Naive thymus-derived CD8-positive, alpha-beta T cell (primary cell): ENCODE measurements at regions not wholly inside any gene's neighbourhood (a gene's known extent, or its start where the extent isn't known, plus 50 kb on each side); places are given as distances from the start of the nearest gene placed in this dataset.
"Not testable (repeated sequence)": the region's sequence is repeated elsewhere in the genome, so short reads cannot be mapped to it uniquely, and the experiment has no call there.

Experiments used
- ATAC-seq, 2 donors: fragments of 150-1000 bp; cut with Tn5 transposase in 1 of 2; sonication (Bioruptor Pico), chemical (Tn5 transposase) in 1 of 2; 1 replicate in 1 of 2; 2 replicates in 1 of 2; pipeline ENCODE4 v1.10.0; 2021; ENCODE audit warnings: mild to moderate bottlenecking in 2 of 2, moderate library complexity in 2 of 2
- POLR2A ChIA-PET: fragments of 350-600 bp; sonication (Branson Sonifier 250); formaldehyde crosslinking; loops from one replicate; lab custom pipeline; 2021; ENCODE audit warnings: antibody characterized with exemption; lab: Charles Lee
- DNase-seq, 10 donors: peaks; one replicate each; pipeline versions ENCODE4 v3.0.0 to v3.0.0-alpha.2; 2020 to 2022
- H3K27ac Mint-ChIP-seq, 10 donors: one replicate each; pipeline ENCODE4 v1.8.0; 2020 to 2022; ENCODE audit warnings: mild to moderate bottlenecking in 10 of 10, mixed read lengths in 10 of 10, moderate library complexity in 4 of 10, inconsistent platforms in 1 of 10
- H3K27me3 Mint-ChIP-seq, 5 donors: one replicate each; pipeline ENCODE4 v1.8.0; 2021 to 2022; ENCODE audit warnings: mixed read lengths in 5 of 5
- H3K36me3 Mint-ChIP-seq, 3 donors: one replicate each; pipeline ENCODE4 v1.8.0; 2020 to 2022; ENCODE audit warnings: mixed read lengths in 3 of 3, mild to moderate bottlenecking in 2 of 3, inconsistent platforms in 1 of 3
- H3K4me1 Mint-ChIP-seq, 4 donors: one replicate each; pipeline ENCODE4 v1.8.0; 2021 to 2022; ENCODE audit warnings: mixed read lengths in 4 of 4
- H3K4me3 Mint-ChIP-seq, 10 donors: one replicate each; pipeline ENCODE4 v1.8.0; 2020 to 2022; ENCODE audit warnings: mild to moderate bottlenecking in 10 of 10, mixed read lengths in 10 of 10, moderate library complexity in 6 of 10, inconsistent platforms in 1 of 10
- H3K9me3 Mint-ChIP-seq, 9 donors: one replicate each; pipeline ENCODE4 v1.8.0; 2020 to 2022; ENCODE audit warnings: mixed read lengths in 9 of 9, mild to moderate bottlenecking in 3 of 9, inconsistent platforms in 1 of 9, moderate library complexity in 1 of 9

DNA sequence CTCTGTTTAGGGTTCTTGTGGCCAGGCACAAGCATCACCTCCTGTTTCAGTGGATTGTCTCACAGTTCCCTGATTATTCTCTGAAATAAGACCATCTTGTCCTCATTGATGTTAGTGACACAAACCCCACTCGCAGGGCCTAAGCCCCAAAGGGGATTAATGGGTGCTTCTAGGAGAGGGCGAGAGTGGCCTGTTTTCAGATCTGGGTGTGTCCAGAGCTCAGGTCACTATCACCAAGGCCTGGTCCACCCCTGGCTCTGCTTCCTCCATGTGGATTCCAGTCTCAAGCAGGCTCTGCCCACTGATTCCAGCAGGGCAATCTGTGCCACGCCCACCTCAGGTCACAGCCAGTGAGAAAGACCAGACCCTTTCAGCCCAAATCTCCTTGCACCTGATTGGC, 361.9 kb downstream of the ADGRD1 start:
- no peak for DNase-seq
- POLR2A ChIA-PET, result no interaction called here
- ATAC-seq, result no peak
- H3K4me1 Mint-ChIP-seq, result peaks cover 3 to 7% (median 3%) of the 10 kb centered on the region in 4 donors
- H3K36me3 Mint-ChIP-seq, result no peaks in the 10 kb centered on the region
- no peak overlapping the region for H3K4me3 Mint-ChIP-seq
- peaks cover 11 to 28% (median 25%) of the 10 kb centered on the region in 5 donors for H3K27me3 Mint-ChIP-seq
- no peak overlapping the region for H3K27ac Mint-ChIP-seq
- H3K9me3 Mint-ChIP-seq, result peaks cover 0 to 22% (median 12%) of the 10 kb centered on the region in 9 donors

DNA sequence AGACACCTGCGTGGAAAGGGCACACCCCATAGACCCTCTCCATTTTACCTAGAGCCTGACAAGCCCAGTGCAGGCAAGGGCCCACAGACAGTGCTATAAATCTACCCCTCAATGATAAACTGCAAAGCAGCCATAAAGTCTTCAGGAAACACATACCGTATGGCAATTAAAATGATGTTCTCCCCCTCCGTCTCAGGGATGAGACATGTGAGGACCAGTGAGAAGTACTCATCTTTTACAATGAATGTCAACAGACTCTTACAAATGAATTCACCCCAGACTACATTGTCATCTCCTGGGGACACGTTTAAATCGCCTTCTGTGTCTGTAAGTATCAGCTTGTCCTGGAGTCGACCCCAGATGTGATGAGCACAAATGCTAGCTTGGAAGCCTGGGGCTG, 362.7 kb downstream of the ADGRD1 start:
- POLR2A ChIA-PET, result no interaction called here
- DNase-seq (no peak), ATAC-seq (no peak)
- H3K36me3 Mint-ChIP-seq, result peaks cover 0 to 2% (median 1%) of the 10 kb centered on the region in 3 donors
- H3K4me1 Mint-ChIP-seq, result peaks cover 3 to 7% (median 3%) of the 10 kb centered on the region in 4 donors
- H3K4me3 Mint-ChIP-seq, result no peak overlapping the region
- H3K9me3 Mint-ChIP-seq, result peaks cover 0 to 22% (median 15%) of the 10 kb centered on the region in 9 donors
- H3K27ac Mint-ChIP-seq, result no peak overlapping the region
- peaks cover 11 to 27% (median 25%) of the 10 kb centered on the region in 5 donors for H3K27me3 Mint-ChIP-seq

GRCh38 chr12:131318045-131318685, 364.5 kb downstream of the ADGRD1 start:
- DNase-seq (no peak), ATAC-seq (no peak)
- H3K9me3 Mint-ChIP-seq, result peaks cover 0 to 27% (median 18%) of the 10 kb centered on the region in 9 donors
- peak overlapping the region in 1 of 10 donors; percentile 60 for H3K27ac Mint-ChIP-seq
- no peaks in the 10 kb centered on the region for H3K4me1 Mint-ChIP-seq
- POLR2A ChIA-PET, result no interaction called here
- H3K36me3 Mint-ChIP-seq, result peaks cover 0 to 6% (median 1%) of the 10 kb centered on the region in 3 donors
- H3K27me3 Mint-ChIP-seq, result peaks cover 6 to 20% (median 17%) of the 10 kb centered on the region in 5 donors
- H3K4me3 Mint-ChIP-seq, result no peak overlapping the region

DNA sequence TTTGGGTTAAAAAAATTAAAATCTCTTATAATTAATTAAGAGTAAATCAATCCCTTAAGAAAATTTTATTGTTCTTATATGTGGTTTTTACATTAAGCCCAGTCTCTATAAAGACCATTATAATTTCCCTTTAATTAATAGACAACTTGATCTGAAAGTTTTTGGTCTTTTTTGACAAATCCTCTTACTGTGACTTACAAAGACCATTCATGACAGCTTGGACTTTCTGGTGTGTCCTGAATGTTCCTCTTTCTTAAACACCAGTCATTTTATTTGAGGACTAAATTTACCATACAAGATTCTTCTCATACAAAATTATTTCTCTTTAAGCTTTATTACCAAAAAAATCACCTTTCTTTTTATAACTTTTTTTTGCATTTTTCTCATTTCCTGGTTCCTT, 368.3 kb downstream of the ADGRD1 start:
- Mint-ChIP-seq H3K4me1 (no peaks in the 10 kb centered on the region), H3K27ac (no peak overlapping the region), H3K9me3 (peaks cover 0 to 27% (median 12%) of the 10 kb centered on the region in 9 donors), H3K27me3 (peaks cover 4 to 13% (median 6%) of the 10 kb centered on the region in 5 donors), H3K4me3 (no peak overlapping the region), H3K36me3 (peaks cover 0 to 6% (median 1%) of the 10 kb centered on the region in 3 donors)
- POLR2A ChIA-PET, result no interaction called here
- no peak for DNase-seq
- ATAC-seq, result no peak

DNA sequence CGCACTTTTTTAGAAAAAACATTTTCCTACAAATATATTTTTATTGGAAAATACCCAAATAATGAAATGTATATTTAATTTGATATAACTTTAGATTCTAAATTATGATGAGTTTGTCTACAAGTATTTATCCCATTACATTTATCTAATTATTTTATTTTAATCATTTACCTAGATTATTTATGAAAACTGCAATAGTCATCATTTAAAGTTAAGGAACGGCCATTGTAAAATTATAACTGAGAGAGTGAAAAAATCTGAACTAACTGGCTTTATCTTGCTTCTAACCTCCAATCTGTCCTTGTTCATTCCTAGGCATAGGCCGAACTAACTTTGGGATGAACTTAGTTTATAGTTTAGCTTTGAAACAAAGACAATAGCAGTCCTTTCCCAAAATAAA, 368.8 kb downstream of the ADGRD1 start:
- H3K4me3 Mint-ChIP-seq, H3K36me3 Mint-ChIP-seq, H3K27ac Mint-ChIP-seq, H3K4me1 Mint-ChIP-seq, ATAC-seq, POLR2A ChIA-PET, DNase-seq: not testable (repeated sequence)
- H3K9me3 Mint-ChIP-seq, result peaks cover 0 to 27% (median 12%) of the 10 kb centered on the region in 9 donors
- H3K27me3 Mint-ChIP-seq, result peaks cover 4 to 17% (median 11%) of the 10 kb centered on the region in 5 donors

GRCh38 chr12:131323879-131324278, 370.2 kb downstream of the ADGRD1 start:
- H3K36me3 Mint-ChIP-seq, result peaks cover 0 to 6% (median 1%) of the 10 kb centered on the region in 3 donors
- DNase-seq, result no peak
- POLR2A ChIA-PET, result no interaction called here

DNA sequence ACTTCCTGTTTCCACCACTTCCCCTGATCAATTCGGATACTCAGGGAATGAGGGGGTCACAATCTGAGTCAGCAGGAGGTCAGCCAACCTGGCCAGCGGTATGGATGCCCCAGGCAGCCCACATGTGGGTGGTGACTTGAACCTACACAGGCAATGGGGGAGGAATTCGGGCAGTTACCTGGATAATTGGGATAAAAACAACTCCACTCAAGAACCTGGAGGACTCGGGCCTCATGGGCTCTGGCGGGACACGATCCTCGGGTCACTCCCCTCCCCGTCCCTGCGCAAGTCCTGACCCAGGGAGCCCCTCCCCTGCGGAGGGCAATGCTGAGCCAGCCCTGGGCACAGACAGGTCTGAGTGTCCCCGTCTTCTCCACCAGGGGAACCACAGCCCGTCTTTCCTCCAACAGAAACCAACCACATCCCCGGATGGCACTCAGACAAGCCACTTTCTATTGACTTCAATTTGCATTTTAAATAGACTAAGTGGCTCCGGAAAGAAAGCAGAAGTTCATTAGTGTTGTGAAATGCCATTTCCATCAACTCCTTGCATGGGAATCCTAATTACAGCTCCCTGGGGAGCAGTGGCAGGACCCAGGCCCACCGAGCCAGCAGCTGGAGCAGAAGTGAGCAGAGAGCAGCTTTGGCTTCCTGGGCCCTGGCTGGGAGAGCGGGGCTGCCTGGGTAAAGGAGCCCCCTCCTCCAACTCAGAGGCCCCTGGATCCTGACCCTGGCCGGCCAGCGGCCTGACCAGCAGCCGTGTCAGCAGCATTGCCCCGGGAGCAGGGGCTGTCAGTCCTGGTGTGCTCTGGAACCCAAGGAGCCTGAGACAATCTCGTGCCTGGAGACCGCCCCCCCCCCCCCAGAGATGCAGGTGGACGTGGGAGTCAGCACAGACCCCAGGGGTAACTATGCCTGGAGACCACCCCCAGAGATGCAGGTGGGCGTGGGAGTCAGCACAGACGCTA, 374.1 kb downstream of the ADGRD1 start:
- Mint-ChIP-seq H3K4me3 (no peak overlapping the region), H3K4me1 (no peaks in the 10 kb centered on the region), H3K27me3 (peaks cover 8 to 26% (median 14%) of the 10 kb centered on the region in 5 donors), H3K27ac (no peak overlapping the region), H3K9me3 (peaks cover 0 to 3% (median 0%) of the 10 kb centered on the region in 9 donors), H3K36me3 (no peaks in the 10 kb centered on the region)
- POLR2A ChIA-PET, result no interaction called here
- DNase-seq (no peak), ATAC-seq (no peak)

More at GRCh38 chr12:131323879-131324278, 370.2 kb downstream of the ADGRD1 start:
- H3K9me3 Mint-ChIP-seq, result peaks cover 0 to 24% (median 2%) of the 10 kb centered on the region in 9 donors
- no peak overlapping the region for H3K4me3 Mint-ChIP-seq
- no peak overlapping the region for H3K27ac Mint-ChIP-seq
- ATAC-seq, result no peak
- peaks cover 4 to 14% (median 10%) of the 10 kb centered on the region in 5 donors for H3K27me3 Mint-ChIP-seq
- no peaks in the 10 kb centered on the region for H3K4me1 Mint-ChIP-seq

GRCh38 chr12:131328861-131329845, 375.4 kb downstream of the ADGRD1 start:
- H3K9me3 Mint-ChIP-seq, H3K27ac Mint-ChIP-seq, ATAC-seq, H3K4me1 Mint-ChIP-seq, DNase-seq, H3K36me3 Mint-ChIP-seq, POLR2A ChIA-PET, H3K4me3 Mint-ChIP-seq: not testable (repeated sequence)
- H3K27me3 Mint-ChIP-seq, result peaks cover 8 to 26% (median 14%) of the 10 kb centered on the region in 5 donors

- peak in 1 of 10 donors; percentile 18 for DNase-seq
- Mint-ChIP-seq H3K4me3 (no peak overlapping the region), H3K36me3 (no peaks in the 10 kb centered on the region), H3K27ac (no peak overlapping the region), H3K9me3 (peaks cover 0 to 3% (median 0%) of the 10 kb centered on the region in 9 donors), H3K27me3 (peaks cover 8 to 26% (median 14%) of the 10 kb centered on the region in 5 donors), H3K4me1 (no peaks in the 10 kb centered on the region)
- POLR2A ChIA-PET, result no interaction called here
- ATAC-seq, result no peak
Observed at GRCh38 chr12:131330106-131330815, 376.6 kb downstream of the ADGRD1 start.

DNA sequence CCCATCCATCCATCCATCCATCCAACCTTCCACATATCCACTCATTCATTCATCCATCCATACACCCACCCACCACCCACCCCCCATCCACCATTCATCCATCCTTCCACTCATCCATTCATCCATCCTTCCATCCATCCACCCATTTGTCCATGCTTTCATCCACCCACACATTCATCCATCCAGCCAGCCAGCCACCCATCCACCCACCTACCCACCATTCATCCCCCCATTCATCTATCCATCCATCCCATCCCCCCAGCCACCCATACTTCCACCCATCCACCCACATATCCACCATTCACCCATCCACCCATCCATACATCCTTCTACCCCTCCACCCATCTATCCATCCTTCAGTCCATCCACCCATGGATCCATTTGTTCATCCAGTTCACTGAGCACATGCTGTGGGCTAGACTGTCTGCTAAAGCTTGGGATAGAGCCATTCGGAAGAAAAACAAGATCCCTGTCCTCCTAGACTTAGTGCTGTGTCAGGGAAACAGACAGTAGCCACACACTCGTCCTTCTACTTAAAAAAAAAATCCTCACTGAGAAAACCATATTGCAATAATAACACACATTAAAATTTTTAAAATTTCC, 377.5 kb downstream of the ADGRD1 start:
- Mint-ChIP-seq H3K27ac (no peak overlapping the region), H3K36me3 (no peaks in the 10 kb centered on the region), H3K4me1 (no peaks in the 10 kb centered on the region), H3K27me3 (peaks cover 8 to 26% (median 13%) of the 10 kb centered on the region in 5 donors), H3K9me3 (peaks cover 0 to 3% (median 0%) of the 10 kb centered on the region in 9 donors), H3K4me3 (no peak overlapping the region)
- POLR2A ChIA-PET, result no interaction called here
- ATAC-seq, result no peak
- DNase-seq, result no peak

- H3K4me3 Mint-ChIP-seq, result no peak overlapping the region
- peak in 1 of 10 donors; percentile 23 for DNase-seq
Observed at GRCh38 chr12:131332224-131332623, 378.5 kb downstream of the ADGRD1 start.

More at GRCh38 chr12:131332224-131332623, 378.5 kb downstream of the ADGRD1 start:
- no peak for ATAC-seq
- POLR2A ChIA-PET, result no interaction called here
- H3K36me3 Mint-ChIP-seq, result no peaks in the 10 kb centered on the region
- peaks cover 0 to 18% (median 4%) of the 10 kb centered on the region in 5 donors for H3K27me3 Mint-ChIP-seq
- H3K4me1 Mint-ChIP-seq, result no peaks in the 10 kb centered on the region
- peaks cover 0 to 3% (median 0%) of the 10 kb centered on the region in 9 donors for H3K9me3 Mint-ChIP-seq
- H3K27ac Mint-ChIP-seq, result peak overlapping the region in 1 of 10 donors; percentile 25
